Duodenal mucosa (tissue), 2 donors: ENCODE measurements at regions not wholly inside any gene's neighbourhood (a gene's known extent, or its start where the extent isn't known, plus 50 kb on each side); places are given as distances from the start of the nearest gene placed in this dataset.
A peak's percentile ranks its signal among the peaks of the same experiment; 100 is the strongest.

Source experiments
- H3K27ac ChIP-seq: one replicate; pipeline ENCODE4 v1.7.0; 2013; ENCODE audit warnings: low read depth, low read length
- H3K27me3 ChIP-seq, 2 donors: one replicate each; pipeline ENCODE4 v1.7.0; 2013; ENCODE audit warnings: low read length in 2 of 2, control low read depth in 1 of 2; ENCODE audit not compliant: insufficient read depth in 2 of 2, control insufficient read depth in 1 of 2
- H3K36me3 ChIP-seq, 2 donors: one replicate each; pipeline ENCODE4 v1.7.0; 2013; ENCODE audit warnings: low read length in 2 of 2, control low read depth in 1 of 2; ENCODE audit not compliant: insufficient read depth in 2 of 2, control insufficient read depth in 1 of 2
- H3K4me1 ChIP-seq, 2 donors: one replicate each; pipeline ENCODE4 v1.7.0; 2013; ENCODE audit warnings: low read length in 2 of 2, control low read depth in 1 of 2; ENCODE audit not compliant: insufficient read depth in 2 of 2, control insufficient read depth in 1 of 2
- H3K4me3 ChIP-seq, 2 donors: one replicate each; pipeline ENCODE4 v1.7.0; 2013; ENCODE audit warnings: low read length in 2 of 2, low read depth in 1 of 2
- H3K9ac ChIP-seq, 2 donors: one replicate each; pipeline ENCODE4 v1.7.0; 2013; ENCODE audit warnings: low read length in 2 of 2, low read depth in 1 of 2
- H3K9me3 ChIP-seq, 2 donors: one replicate each; pipeline ENCODE4 v1.7.0; 2013; ENCODE audit warnings: low read length in 2 of 2, control low read depth in 1 of 2; ENCODE audit not compliant: control insufficient read depth in 1 of 2

- Histone ChIP-seq H3K9me3 (no peaks in the 10 kb centered on the region), H3K9ac (peak overlapping the region in 1 of 2 donors; percentile 1), H3K27me3 (no peaks in the 10 kb centered on the region), H3K36me3 (no peaks in the 10 kb centered on the region), H3K4me3 (no peak overlapping the region), H3K4me1 (peaks cover 77 to 82% of the 10 kb centered on the region in 2 donors), H3K27ac (peak overlapping the region; percentile 70)
Observed at GRCh38 chr13:26952551-26953143, 192.1 kb upstream of the GPR12 start.

- no peaks in the 10 kb centered on the region for H3K36me3 ChIP-seq
- H3K9ac ChIP-seq = peak overlapping the region; percentile 44 to 49
Observed at GRCh38 chr13:26951581-26952177, 191.1 kb upstream of the GPR12 start.

GRCh38 chr13:26950968-26951367 lies 190.4 kb upstream of the GPR12 start:
- Histone ChIP-seq H3K36me3 (no peaks in the 10 kb centered on the region), H3K9ac (peak overlapping the region; percentile 44 to 63), H3K27ac (peak overlapping the region; percentile 71), H3K27me3 (no peaks in the 10 kb centered on the region), H3K4me1 (peaks cover 61 to 67% of the 10 kb centered on the region in 2 donors), H3K4me3 (peak overlapping the region; percentile 8 to 28), H3K9me3 (no peaks in the 10 kb centered on the region)

More at GRCh38 chr13:26951581-26952177, 191.1 kb upstream of the GPR12 start:
- peak overlapping the region in 1 of 2 donors; percentile 8 for H3K4me3 ChIP-seq
- peaks cover 67 to 73% of the 10 kb centered on the region in 2 donors for H3K4me1 ChIP-seq
- H3K9me3 ChIP-seq = no peaks in the 10 kb centered on the region
- H3K27ac ChIP-seq = peak overlapping the region; percentile 71
- H3K27me3 ChIP-seq = no peaks in the 10 kb centered on the region

- Histone ChIP-seq H3K4me3 (peak overlapping the region; percentile 21 to 28), H3K4me1 (peaks cover 60 to 63% of the 10 kb centered on the region in 2 donors), H3K36me3 (no peaks in the 10 kb centered on the region), H3K27ac (peak overlapping the region; percentile 71), H3K9ac (peak overlapping the region; percentile 44 to 63), H3K9me3 (no peaks in the 10 kb centered on the region), H3K27me3 (no peaks in the 10 kb centered on the region)
Observed at GRCh38 chr13:26950546-26950945, 190.0 kb upstream of the GPR12 start.

- H3K4me1 ChIP-seq = peaks cover 54 to 57% of the 10 kb centered on the region in 2 donors
- peak overlapping the region; percentile 71 for H3K27ac ChIP-seq
- no peaks in the 10 kb centered on the region for H3K9me3 ChIP-seq
- H3K36me3 ChIP-seq = no peaks in the 10 kb centered on the region
- peak overlapping the region in 1 of 2 donors; percentile 21 for H3K4me3 ChIP-seq
- H3K27me3 ChIP-seq = no peaks in the 10 kb centered on the region
- peak overlapping the region; percentile 44 to 63 for H3K9ac ChIP-seq
Observed at GRCh38 chr13:26949701-26950502, 189.3 kb upstream of the GPR12 start.

- no peaks in the 10 kb centered on the region for H3K27me3 ChIP-seq
- H3K4me3 ChIP-seq = no peak overlapping the region
- no peak overlapping the region for H3K27ac ChIP-seq
- H3K9me3 ChIP-seq = no peaks in the 10 kb centered on the region
- no peaks in the 10 kb centered on the region for H3K36me3 ChIP-seq
- no peak overlapping the region for H3K9ac ChIP-seq
- peaks cover 38 to 42% of the 10 kb centered on the region in 2 donors for H3K4me1 ChIP-seq
Observed at GRCh38 chr13:26948353-26948752, 187.8 kb upstream of the GPR12 start.

- H3K4me1 ChIP-seq = peaks cover 23 to 30% of the 10 kb centered on the region in 2 donors
- no peaks in the 10 kb centered on the region for H3K9me3 ChIP-seq
- no peaks in the 10 kb centered on the region for H3K27me3 ChIP-seq
- no peak overlapping the region for H3K4me3 ChIP-seq
- H3K27ac ChIP-seq = no peak overlapping the region
- no peaks in the 10 kb centered on the region for H3K36me3 ChIP-seq
- H3K9ac ChIP-seq = no peak overlapping the region
Observed at GRCh38 chr13:26946684-26947343, 186.2 kb upstream of the GPR12 start.

- no peak overlapping the region for H3K9ac ChIP-seq
- no peak overlapping the region for H3K27ac ChIP-seq
- no peak overlapping the region for H3K4me3 ChIP-seq
- H3K36me3 ChIP-seq = no peaks in the 10 kb centered on the region
- H3K9me3 ChIP-seq = no peaks in the 10 kb centered on the region
- no peaks in the 10 kb centered on the region for H3K27me3 ChIP-seq
- H3K4me1 ChIP-seq = peaks cover 13 to 20% of the 10 kb centered on the region in 2 donors
Observed at GRCh38 chr13:26943748-26944147, 183.2 kb upstream of the GPR12 start.

- H3K9ac ChIP-seq = no peak overlapping the region
- no peaks in the 10 kb centered on the region for H3K27me3 ChIP-seq
- peaks cover 9 to 13% of the 10 kb centered on the region in 2 donors for H3K4me1 ChIP-seq
- no peak overlapping the region for H3K27ac ChIP-seq
- H3K36me3 ChIP-seq = no peaks in the 10 kb centered on the region
- H3K4me3 ChIP-seq = no peak overlapping the region
- no peaks in the 10 kb centered on the region for H3K9me3 ChIP-seq
Observed at GRCh38 chr13:26942184-26942583, 181.6 kb upstream of the GPR12 start.
